Prostate gland (tissue), 2 donors: ENCODE measurements at regions not wholly inside any gene's neighbourhood (a gene's known extent, or its start where the extent isn't known, plus 50 kb on each side); places are given as distances from the start of the nearest gene placed in this dataset.

Experiments
- CTCF ChIP-seq, 4 experiments: fragments of 200-600 bp in 2 of 4; fragments of 450-650 bp in 2 of 4; sonication (generic) in 2 of 4; IDR thresholded peaks; 1 replicate in 3 of 4; 2 replicates in 1 of 4; pipeline ENCODE4 v1.5.1; 2016 to 2019; ENCODE audit warnings: antibody characterized with exemption in 4 of 4, mild to moderate bottlenecking in 2 of 4, moderate library complexity in 2 of 4
- POLR2A ChIP-seq: fragments of 450-650 bp; IDR thresholded peaks from one replicate; pipeline ENCODE4 v1.6.1; 2016; ENCODE audit warnings: antibody characterized with exemption, mild to moderate bottlenecking

- TF ChIP-seq CTCF (IDR thresholded peaks at IDR 0.05) (no peak), POLR2A (no peak)
Observed at GRCh38 chr11:129731316-129731715, 84.3 kb upstream of the TMEM45B start.
